ENCODE measurements at regions not wholly inside any gene's neighbourhood (a gene's known extent, or its start where the extent isn't known, plus 50 kb on each side); places are given as distances from the start of the nearest gene placed in this dataset.

- H4K20me1 ChIP-seq (ENCODE audit: insufficient read depth, low read length) = no peaks in the 10 kb centered on the region
- intact Hi-C loops (cut with micrococcal nuclease; ENCODE audit: unreplicated experiment) = no loop called here
- DNase-seq (ENCODE audit: low spot score) = no peak
- H3K4me3 ChIP-seq (ENCODE audit: low read depth, low read length, poor library complexity, severe bottlenecking) = no peak overlapping the region
- H3K9me2 ChIP-seq (ENCODE audit: insufficient read depth, low read length) = no peaks in the 10 kb centered on the region
- H3K27ac ChIP-seq (ENCODE audit: low read depth, low read length, poor library complexity, severe bottlenecking) = no peak overlapping the region
- H3K79me2 ChIP-seq (ENCODE audit: insufficient read depth, low read depth, low read length) = no peaks in the 10 kb centered on the region
- BruUV-seq (replicated peaks) = no TSS peak
- H3K9me3 ChIP-seq (ENCODE audit: low read length) = no peaks in the 10 kb centered on the region
- H3K4me2 ChIP-seq (ENCODE audit: low read length) = no peak overlapping the region
- H2AFZ ChIP-seq (ENCODE audit: low read length) = no peak overlapping the region
- TF ChIP-seq CTCF (conservative IDR thresholded peaks at IDR 0.05; ENCODE audit: low read length) (no peak), EZH2phosphoT487 (IDR thresholded peaks at IDR 0.05; ENCODE audit: borderline replicate concordance, low read depth, low read length) (no peak)
- ChIA-PET CTCF (ENCODE audit: unreplicated experiment) (no interaction called here), POLR2A (interaction anchor here (0.7 to 2.4 kb wide), 4 partner anchors 14 to 46 kb away, joined by 3 to 6 read pairs (median 4); no protein-coding TSS in a partner anchor)
- no peaks in the 10 kb centered on the region for H3K36me3 ChIP-seq (ENCODE audit: insufficient read depth, low read length)
- H3K4me1 ChIP-seq (ENCODE audit: insufficient read depth, low read length, poor library complexity, severe bottlenecking) = no peaks in the 10 kb centered on the region
Observed at GRCh38 chr4:128517739-128518510, 230.3 kb upstream of the PGRMC2 start.

- DNase-seq (ENCODE audit: low spot score) = no peak
- no peaks in the 10 kb centered on the region for H3K79me2 ChIP-seq (ENCODE audit: insufficient read depth, low read depth, low read length)
- no peaks in the 10 kb centered on the region for H3K4me1 ChIP-seq (ENCODE audit: insufficient read depth, low read length, poor library complexity, severe bottlenecking)
- no peak overlapping the region for H2AFZ ChIP-seq (ENCODE audit: low read length)
- H3K9me2 ChIP-seq (ENCODE audit: insufficient read depth, low read length) = no peaks in the 10 kb centered on the region
- no peaks in the 10 kb centered on the region for H3K9me3 ChIP-seq (ENCODE audit: low read length)
- no peak overlapping the region for H3K27ac ChIP-seq (ENCODE audit: low read depth, low read length, poor library complexity, severe bottlenecking)
- H3K4me2 ChIP-seq (ENCODE audit: low read length) = no peak overlapping the region
- CTCF ChIA-PET (ENCODE audit: unreplicated experiment) = no interaction called here
- POLR2A ChIA-PET = interaction anchor here (0.7 to 2.4 kb wide), 3 partner anchors 13 to 46 kb away, joined by 3 to 6 read pairs (median 3); no protein-coding TSS in a partner anchor
- H3K4me3 ChIP-seq (ENCODE audit: low read depth, low read length, poor library complexity, severe bottlenecking) = no peak overlapping the region
- no peaks in the 10 kb centered on the region for H3K36me3 ChIP-seq (ENCODE audit: insufficient read depth, low read length)
- no TSS peak for BruUV-seq (replicated peaks)
- intact Hi-C loops (cut with micrococcal nuclease; ENCODE audit: unreplicated experiment) = no loop called here
- H4K20me1 ChIP-seq (ENCODE audit: insufficient read depth, low read length) = no peaks in the 10 kb centered on the region
- TF ChIP-seq EZH2phosphoT487 (IDR thresholded peaks at IDR 0.05; ENCODE audit: borderline replicate concordance, low read depth, low read length) (no peak), CTCF (conservative IDR thresholded peaks at IDR 0.05; ENCODE audit: low read length) (no peak)
Observed at GRCh38 chr4:128517096-128517738, 229.6 kb upstream of the PGRMC2 start.
